Panc1 (cell line): ENCODE measurements at regions not wholly inside any gene's neighbourhood (a gene's known extent, or its start where the extent isn't known, plus 50 kb on each side); places are given as distances from the start of the nearest gene placed in this dataset.

Experiments used
- ATAC-seq: fragments of 200-7000 bp; cut with Tn5 transposase; 2 replicates; pipeline ENCODE4 v1.9.1; 2020; ENCODE audit warnings: mild to moderate bottlenecking, moderate library complexity
- BruUV-seq: library from RNA; stranded (reverse); fragments of 400-500 nt; replicated peaks from 2 replicates; lab custom pipeline; 2021; lab: Mats Ljungman, UMichigan
- CTCF ChIA-PET: fragments of 300-600 bp; sonication (Branson Sonifier 250); formaldehyde crosslinking; loops from one replicate; lab custom pipeline; 2022; ENCODE audit warnings: antibody characterized with exemption; lab: Charles Lee
- POLR2A ChIA-PET: fragments of 300-600 bp; sonication (Branson Sonifier 250); formaldehyde crosslinking; loops from one replicate; lab custom pipeline; 2022; ENCODE audit warnings: antibody characterized with exemption; lab: Charles Lee
- DNase-seq: peaks from one replicate; pipeline ENCODE4 v3.0.0-alpha.2; 2010; ENCODE audit warnings: low read depth, low spot score
- H3K27ac ChIP-seq: 2 replicates; pipeline ENCODE4 v1.5.1; 2011; ENCODE audit warnings: mild to moderate bottlenecking, low read length, inconsistent platforms
- H3K27me3 ChIP-seq: fragments of 200-500 bp; sonication (Bioruptor generic); 2 replicates; pipeline ENCODE4 v1.6.0; 2014; ENCODE audit warnings: low read length, inconsistent platforms; ENCODE audit not compliant: control insufficient read depth, insufficient read depth
- H3K36me3 ChIP-seq: fragments of 200-500 bp; sonication (Bioruptor generic); 2 replicates; pipeline ENCODE4 v1.5.1; 2014; ENCODE audit warnings: inconsistent platforms, mild to moderate bottlenecking, low read length, moderate library complexity; ENCODE audit not compliant: control insufficient read depth, insufficient read depth
- H3K4me1 ChIP-seq: 2 replicates; pipeline ENCODE4 v1.5.1; 2011; ENCODE audit warnings: inconsistent platforms, mild to moderate bottlenecking, low read length, moderate library complexity; ENCODE audit not compliant: control insufficient read depth, insufficient read depth
- H3K4me3 ChIP-seq, 2 experiments: 2 replicates each; pipeline ENCODE4 v1.5.1; 2011 to 2012; ENCODE audit warnings: low read depth in 2 of 2, low read length in 2 of 2, mild to moderate bottlenecking in 2 of 2, inconsistent platforms in 1 of 2, moderate library complexity in 1 of 2
- H3K9me3 ChIP-seq: fragments of 200-500 bp; sonication (Bioruptor generic); 2 replicates; pipeline ENCODE4 v1.5.1; 2014; ENCODE audit warnings: low read depth, mild to moderate bottlenecking, inconsistent platforms, low read length, moderate library complexity; ENCODE audit not compliant: control insufficient read depth, insufficient read depth
- POLR2AphosphoS5 ChIP-seq: IDR thresholded peaks from 2 replicates; pipeline ENCODE4 v1.6.1; 2012; ENCODE audit warnings: mild to moderate bottlenecking, low read depth, low read length, moderate library complexity
- SIN3A ChIP-seq: IDR thresholded peaks from 2 replicates; pipeline ENCODE4 v1.6.1; 2012; ENCODE audit warnings: low read depth, mild to moderate bottlenecking, low read length, moderate library complexity, borderline replicate concordance; ENCODE audit not compliant: insufficient read depth
- TCF7L2 ChIP-seq: IDR thresholded peaks from 2 replicates; pipeline ENCODE4 v1.6.1; 2011; ENCODE audit warnings: mild to moderate bottlenecking, low read depth, low read length, inconsistent platforms
- in situ Hi-C: cut with HindIII; loops from 2 replicates; pipeline ENCODE4 v1.10.0; 2016; ENCODE audit warnings: low sequenced_read_pairs, low pct_unique_long_range_greater_than_20kb
- intact Hi-C: fragments of 100-400 bp; cut with micrococcal nuclease; formaldehyde crosslinking; loops from one replicate; pipeline ENCODE4 v1.10.0; 2022; ENCODE audit not compliant: unreplicated experiment
- TF ChIP-seq, protein P1 (sequence below): fragments of 450-650 bp; IDR thresholded peaks from 2 replicates; pipeline ENCODE4 v1.5.1; 2017; ENCODE audit warnings: mild to moderate bottlenecking
- TF ChIP-seq, protein P2 (sequence below), 2 experiments: IDR thresholded peaks; 2 replicates each; pipeline ENCODE4 v1.6.1; 2011 to 2012; ENCODE audit warnings: low read depth in 2 of 2, control low read depth in 1 of 2, low read length in 1 of 2, mild to moderate bottlenecking in 1 of 2, moderate library complexity in 1 of 2; ENCODE audit not compliant: insufficient read depth in 1 of 2

DNA sequence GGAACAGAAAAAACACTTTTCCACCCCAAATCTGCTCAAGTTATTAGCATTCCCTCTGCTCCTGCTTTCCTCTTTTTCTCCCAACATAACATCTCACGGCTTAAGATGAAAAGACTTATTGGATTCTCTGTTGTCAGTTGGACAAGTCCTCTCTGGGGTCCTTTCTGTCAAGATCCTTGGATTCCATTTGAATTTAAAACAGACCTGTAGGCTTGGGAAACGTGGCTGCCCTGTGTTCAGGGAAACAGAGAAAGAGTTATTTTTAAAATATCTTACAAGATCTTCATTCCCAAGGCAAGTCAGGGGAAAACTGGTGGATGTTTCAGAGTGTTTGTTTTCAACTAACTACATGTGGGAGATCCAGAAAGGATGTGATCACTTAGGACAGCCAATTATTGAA is 322.9 kb downstream of the SAMD5 start:
- in situ Hi-C loops: no loop called here
- H3K36me3 ChIP-seq: no peaks in the 10 kb centered on the region
- ATAC-seq (no peak), DNase-seq (no peak)
- H3K27ac ChIP-seq: no peak overlapping the region
- intact Hi-C loops: no loop called here
- no peaks in the 10 kb centered on the region for H3K27me3 ChIP-seq
- H3K4me3 ChIP-seq: no peak overlapping the region
- TF ChIP-seq, protein P1, sequence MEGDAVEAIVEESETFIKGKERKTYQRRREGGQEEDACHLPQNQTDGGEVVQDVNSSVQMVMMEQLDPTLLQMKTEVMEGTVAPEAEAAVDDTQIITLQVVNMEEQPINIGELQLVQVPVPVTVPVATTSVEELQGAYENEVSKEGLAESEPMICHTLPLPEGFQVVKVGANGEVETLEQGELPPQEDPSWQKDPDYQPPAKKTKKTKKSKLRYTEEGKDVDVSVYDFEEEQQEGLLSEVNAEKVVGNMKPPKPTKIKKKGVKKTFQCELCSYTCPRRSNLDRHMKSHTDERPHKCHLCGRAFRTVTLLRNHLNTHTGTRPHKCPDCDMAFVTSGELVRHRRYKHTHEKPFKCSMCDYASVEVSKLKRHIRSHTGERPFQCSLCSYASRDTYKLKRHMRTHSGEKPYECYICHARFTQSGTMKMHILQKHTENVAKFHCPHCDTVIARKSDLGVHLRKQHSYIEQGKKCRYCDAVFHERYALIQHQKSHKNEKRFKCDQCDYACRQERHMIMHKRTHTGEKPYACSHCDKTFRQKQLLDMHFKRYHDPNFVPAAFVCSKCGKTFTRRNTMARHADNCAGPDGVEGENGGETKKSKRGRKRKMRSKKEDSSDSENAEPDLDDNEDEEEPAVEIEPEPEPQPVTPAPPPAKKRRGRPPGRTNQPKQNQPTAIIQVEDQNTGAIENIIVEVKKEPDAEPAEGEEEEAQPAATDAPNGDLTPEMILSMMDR: no peak
- TF ChIP-seq SIN3A (no peak), TCF7L2 (no peak), POLR2AphosphoS5 (no peak)
- TF ChIP-seq, protein P2, sequence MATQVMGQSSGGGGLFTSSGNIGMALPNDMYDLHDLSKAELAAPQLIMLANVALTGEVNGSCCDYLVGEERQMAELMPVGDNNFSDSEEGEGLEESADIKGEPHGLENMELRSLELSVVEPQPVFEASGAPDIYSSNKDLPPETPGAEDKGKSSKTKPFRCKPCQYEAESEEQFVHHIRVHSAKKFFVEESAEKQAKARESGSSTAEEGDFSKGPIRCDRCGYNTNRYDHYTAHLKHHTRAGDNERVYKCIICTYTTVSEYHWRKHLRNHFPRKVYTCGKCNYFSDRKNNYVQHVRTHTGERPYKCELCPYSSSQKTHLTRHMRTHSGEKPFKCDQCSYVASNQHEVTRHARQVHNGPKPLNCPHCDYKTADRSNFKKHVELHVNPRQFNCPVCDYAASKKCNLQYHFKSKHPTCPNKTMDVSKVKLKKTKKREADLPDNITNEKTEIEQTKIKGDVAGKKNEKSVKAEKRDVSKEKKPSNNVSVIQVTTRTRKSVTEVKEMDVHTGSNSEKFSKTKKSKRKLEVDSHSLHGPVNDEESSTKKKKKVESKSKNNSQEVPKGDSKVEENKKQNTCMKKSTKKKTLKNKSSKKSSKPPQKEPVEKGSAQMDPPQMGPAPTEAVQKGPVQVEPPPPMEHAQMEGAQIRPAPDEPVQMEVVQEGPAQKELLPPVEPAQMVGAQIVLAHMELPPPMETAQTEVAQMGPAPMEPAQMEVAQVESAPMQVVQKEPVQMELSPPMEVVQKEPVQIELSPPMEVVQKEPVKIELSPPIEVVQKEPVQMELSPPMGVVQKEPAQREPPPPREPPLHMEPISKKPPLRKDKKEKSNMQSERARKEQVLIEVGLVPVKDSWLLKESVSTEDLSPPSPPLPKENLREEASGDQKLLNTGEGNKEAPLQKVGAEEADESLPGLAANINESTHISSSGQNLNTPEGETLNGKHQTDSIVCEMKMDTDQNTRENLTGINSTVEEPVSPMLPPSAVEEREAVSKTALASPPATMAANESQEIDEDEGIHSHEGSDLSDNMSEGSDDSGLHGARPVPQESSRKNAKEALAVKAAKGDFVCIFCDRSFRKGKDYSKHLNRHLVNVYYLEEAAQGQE (IDR thresholded peaks at IDR 0.05; ENCODE audit: insufficient read depth in 1 of 2, low read depth in 2 of 2, low read length in 1 of 2): no peak
- no peaks in the 10 kb centered on the region for H3K4me1 ChIP-seq
- ChIA-PET CTCF (no interaction called here), POLR2A (no interaction called here)
- no peaks in the 10 kb centered on the region for H3K9me3 ChIP-seq
- no TSS peak for BruUV-seq

DNA sequence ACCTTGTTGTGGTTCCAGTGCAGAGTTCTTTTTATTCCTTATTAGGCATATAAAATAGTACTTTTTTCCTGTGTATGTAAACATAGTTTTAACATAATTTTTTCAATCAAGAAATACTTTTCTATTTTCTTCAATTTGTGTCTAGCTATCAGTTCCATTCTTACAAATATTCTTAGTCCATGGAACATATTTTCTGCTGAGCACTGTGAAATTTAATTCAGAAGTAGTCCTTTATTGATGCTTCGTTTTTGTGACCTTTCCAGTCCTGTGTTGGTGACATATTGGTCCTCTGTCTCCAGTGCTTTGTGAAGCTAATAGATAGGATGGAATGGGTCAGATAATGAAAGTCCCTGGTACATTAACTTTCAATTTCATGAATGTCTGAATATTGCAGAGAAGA is 325.1 kb downstream of the SAMD5 start:
- ATAC-seq (no peak), DNase-seq (no peak)
- POLR2A ChIA-PET: no interaction called here
- no peaks in the 10 kb centered on the region for H3K36me3 ChIP-seq
- no peak for TF ChIP-seq SIN3A
- TF ChIP-seq, protein P2 (IDR thresholded peaks at IDR 0.05; ENCODE audit: insufficient read depth in 1 of 2, low read depth in 2 of 2, low read length in 1 of 2): no peak
- no peak for TF ChIP-seq TCF7L2
- TF ChIP-seq, protein P1: no peak
- no peak for TF ChIP-seq POLR2AphosphoS5
- no peaks in the 10 kb centered on the region for H3K27me3 ChIP-seq
- intact Hi-C loops (no loop called here), in situ Hi-C loops (no loop called here)
- BruUV-seq: no TSS peak
- no peaks in the 10 kb centered on the region for H3K9me3 ChIP-seq
- no peak overlapping the region for H3K27ac ChIP-seq
- CTCF ChIA-PET: no interaction called here
- no peaks in the 10 kb centered on the region for H3K4me1 ChIP-seq
- H3K4me3 ChIP-seq: no peak overlapping the region
